ENCODE measurements at regions not wholly inside any gene's neighbourhood (a gene's known extent, or its start where the extent isn't known, plus 50 kb on each side); places are given as distances from the start of the nearest gene placed in this dataset.

DNA sequence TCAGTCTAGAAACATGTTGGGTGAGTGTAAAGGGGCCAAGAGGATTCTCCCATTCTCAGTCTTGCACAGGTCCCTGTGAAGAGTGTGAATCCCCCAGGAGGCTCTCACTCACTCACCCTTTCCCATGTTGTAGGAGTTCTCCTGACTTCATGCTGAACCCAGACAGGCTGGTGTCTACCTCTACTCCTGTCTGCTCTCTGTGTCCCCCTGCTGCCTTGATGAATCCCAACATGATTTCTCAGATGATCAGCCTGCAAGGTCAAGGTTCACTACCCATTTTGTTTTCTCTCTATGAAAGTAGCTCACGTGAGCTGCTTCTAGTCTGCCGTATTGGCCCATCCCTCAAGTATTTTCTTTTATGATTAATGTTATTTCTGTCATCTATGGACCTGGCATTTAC lies 500.6 kb downstream of the ETS1 start:
- Histone ChIP-seq H3K4me3 (ENCODE audit: low read depth, low read length) (no peak overlapping the region), H3K4me1 (ENCODE audit: control insufficient read depth, insufficient read depth, low read length) (no peaks in the 10 kb centered on the region), H3K27me3 (ENCODE audit: control insufficient read depth, insufficient read depth, low read length) (no peaks in the 10 kb centered on the region), H3K9me3 (ENCODE audit: control insufficient read depth, insufficient read depth, low read length) (no peaks in the 10 kb centered on the region), H3K9ac (ENCODE audit: low read depth, low read length) (no peak overlapping the region), H3K36me3 (ENCODE audit: control insufficient read depth, insufficient read depth, low read length) (no peaks in the 10 kb centered on the region)

DNA sequence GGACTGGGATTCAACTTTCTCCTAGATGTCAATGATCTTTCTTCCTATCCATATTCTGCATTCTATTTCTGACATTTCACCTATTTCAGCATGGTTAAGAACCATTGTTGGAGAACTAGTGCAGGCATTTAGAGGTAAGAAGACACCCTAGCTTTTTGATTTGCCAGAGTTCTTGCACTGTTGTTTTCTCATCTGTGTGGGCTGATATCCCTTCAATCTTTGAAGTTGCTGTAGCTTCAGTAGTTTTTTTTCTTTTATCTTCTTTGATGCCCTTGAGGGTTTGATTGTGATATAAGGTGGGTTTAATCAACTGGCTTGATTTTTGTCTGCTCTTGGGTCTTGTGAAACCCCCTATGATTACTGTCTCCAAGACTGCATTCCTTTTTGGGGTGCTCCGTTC lies 502.1 kb downstream of the ETS1 start:
- Histone ChIP-seq H3K4me1 (ENCODE audit: control insufficient read depth, insufficient read depth, low read length) (no peaks in the 10 kb centered on the region), H3K27me3 (ENCODE audit: control insufficient read depth, insufficient read depth, low read length) (no peaks in the 10 kb centered on the region), H3K36me3 (ENCODE audit: control insufficient read depth, insufficient read depth, low read length) (no peaks in the 10 kb centered on the region), H3K9ac (ENCODE audit: low read depth, low read length) (no peak overlapping the region), H3K9me3 (ENCODE audit: control insufficient read depth, insufficient read depth, low read length) (no peaks in the 10 kb centered on the region), H3K4me3 (ENCODE audit: low read depth, low read length) (no peak overlapping the region)

DNA sequence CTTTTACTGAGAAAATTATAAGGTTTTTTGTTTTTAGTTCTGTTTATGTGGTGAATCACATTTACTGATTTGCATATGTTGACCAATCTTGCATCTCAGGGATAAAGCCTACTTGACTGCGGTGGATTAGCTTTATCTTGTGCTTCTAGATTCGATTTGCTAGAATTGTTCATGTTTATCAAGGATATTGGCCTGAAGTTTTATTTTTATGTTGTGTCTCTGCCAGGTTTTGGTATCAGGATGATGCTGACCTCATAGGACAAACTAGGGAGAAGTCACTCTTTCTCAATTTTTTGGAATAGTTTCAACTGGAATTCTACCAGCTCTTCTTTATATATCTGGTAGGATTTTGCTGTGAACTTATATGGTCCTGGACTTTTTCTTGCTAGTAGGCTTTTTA lies 504.8 kb downstream of the ETS1 start:
- Histone ChIP-seq H3K4me3 (ENCODE audit: low read depth, low read length) (no peak overlapping the region), H3K9me3 (ENCODE audit: control insufficient read depth, insufficient read depth, low read length) (no peaks in the 10 kb centered on the region), H3K9ac (ENCODE audit: low read depth, low read length) (no peak overlapping the region), H3K36me3 (ENCODE audit: control insufficient read depth, insufficient read depth, low read length) (no peaks in the 10 kb centered on the region), H3K4me1 (ENCODE audit: control insufficient read depth, insufficient read depth, low read length) (no peaks in the 10 kb centered on the region), H3K27me3 (ENCODE audit: control insufficient read depth, insufficient read depth, low read length) (no peaks in the 10 kb centered on the region)

DNA sequence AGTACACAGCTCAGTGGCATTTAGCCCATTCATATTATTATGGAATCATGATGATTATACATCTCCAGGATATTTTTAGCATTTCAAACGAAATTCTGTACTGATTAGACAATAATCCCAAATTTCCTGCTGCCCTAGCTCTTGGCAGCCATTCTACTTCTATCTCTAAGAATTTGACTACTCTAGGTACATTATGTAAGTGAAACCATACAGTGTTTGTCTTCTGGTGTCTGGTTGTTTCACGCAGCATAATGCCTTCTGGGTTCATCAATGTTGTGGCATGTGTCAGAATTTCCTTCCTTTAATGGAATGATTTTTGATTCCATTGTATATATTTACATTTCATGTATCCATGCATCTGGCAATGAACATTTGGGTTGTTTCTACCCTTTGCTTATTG lies 517.7 kb downstream of the ETS1 start:
- no peaks in the 10 kb centered on the region for H3K9me3 ChIP-seq (ENCODE audit: control insufficient read depth, insufficient read depth, low read length)
- no peaks in the 10 kb centered on the region for H3K36me3 ChIP-seq (ENCODE audit: control insufficient read depth, insufficient read depth, low read length)
- H3K4me3 ChIP-seq (ENCODE audit: low read depth, low read length) = no peak overlapping the region
- H3K9ac ChIP-seq (ENCODE audit: low read depth, low read length) = no peak overlapping the region
- H3K4me1 ChIP-seq (ENCODE audit: control insufficient read depth, insufficient read depth, low read length) = no peaks in the 10 kb centered on the region
- H3K27me3 ChIP-seq (ENCODE audit: control insufficient read depth, insufficient read depth, low read length) = no peaks in the 10 kb centered on the region

DNA sequence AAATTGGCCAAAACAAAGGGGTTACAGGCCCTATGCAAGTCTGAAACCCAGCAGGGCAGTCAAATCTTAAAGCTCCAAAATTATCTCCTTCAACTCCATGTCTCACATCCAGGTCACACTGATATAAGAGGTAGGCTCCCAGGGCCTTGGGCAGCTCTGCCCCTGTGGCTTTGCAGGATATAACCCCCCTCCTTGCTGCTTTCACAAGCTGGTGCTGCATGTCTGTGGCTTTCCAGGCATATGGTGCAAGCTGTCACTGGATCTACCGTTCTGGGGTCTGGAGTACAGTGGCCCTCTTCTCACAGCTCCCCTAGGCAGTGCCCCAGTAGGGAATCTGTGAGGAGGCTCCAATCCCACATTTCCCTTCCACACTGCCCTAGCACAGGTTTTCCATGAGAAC lies 519.6 kb downstream of the ETS1 start:
- Histone ChIP-seq H3K36me3 (ENCODE audit: control insufficient read depth, insufficient read depth, low read length) (no peaks in the 10 kb centered on the region), H3K9ac (ENCODE audit: low read depth, low read length) (no peak overlapping the region), H3K27me3 (ENCODE audit: control insufficient read depth, insufficient read depth, low read length) (no peaks in the 10 kb centered on the region), H3K4me3 (ENCODE audit: low read depth, low read length) (no peak overlapping the region), H3K4me1 (ENCODE audit: control insufficient read depth, insufficient read depth, low read length) (no peaks in the 10 kb centered on the region), H3K9me3 (ENCODE audit: control insufficient read depth, insufficient read depth, low read length) (no peaks in the 10 kb centered on the region)

DNA sequence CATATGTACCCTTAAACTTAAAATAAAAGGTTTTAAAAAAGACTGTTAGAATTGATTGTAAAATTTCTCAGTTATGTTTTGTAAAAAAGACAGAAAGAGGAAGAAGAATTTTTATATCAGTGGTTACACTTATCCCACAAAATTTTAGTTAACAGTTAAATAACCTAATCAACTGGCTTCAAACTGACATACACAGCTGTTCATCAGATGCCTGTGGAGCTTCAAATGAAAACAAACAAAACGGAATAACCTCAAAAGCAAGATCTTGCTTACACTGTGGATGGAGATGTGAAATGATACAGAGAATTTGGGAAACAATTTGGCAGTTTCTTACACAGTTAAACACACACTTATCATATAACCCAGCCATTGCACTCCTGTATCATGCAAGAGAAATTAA lies 521.0 kb downstream of the ETS1 start:
- no peaks in the 10 kb centered on the region for H3K27me3 ChIP-seq (ENCODE audit: control insufficient read depth, insufficient read depth, low read length)
- H3K9ac ChIP-seq (ENCODE audit: low read depth, low read length) = no peak overlapping the region
- H3K4me1 ChIP-seq (ENCODE audit: control insufficient read depth, insufficient read depth, low read length) = peaks cover 2% of the 10 kb centered on the region
- no peak overlapping the region for H3K4me3 ChIP-seq (ENCODE audit: low read depth, low read length)
- no peaks in the 10 kb centered on the region for H3K36me3 ChIP-seq (ENCODE audit: control insufficient read depth, insufficient read depth, low read length)
- H3K9me3 ChIP-seq (ENCODE audit: control insufficient read depth, insufficient read depth, low read length) = no peaks in the 10 kb centered on the region

DNA sequence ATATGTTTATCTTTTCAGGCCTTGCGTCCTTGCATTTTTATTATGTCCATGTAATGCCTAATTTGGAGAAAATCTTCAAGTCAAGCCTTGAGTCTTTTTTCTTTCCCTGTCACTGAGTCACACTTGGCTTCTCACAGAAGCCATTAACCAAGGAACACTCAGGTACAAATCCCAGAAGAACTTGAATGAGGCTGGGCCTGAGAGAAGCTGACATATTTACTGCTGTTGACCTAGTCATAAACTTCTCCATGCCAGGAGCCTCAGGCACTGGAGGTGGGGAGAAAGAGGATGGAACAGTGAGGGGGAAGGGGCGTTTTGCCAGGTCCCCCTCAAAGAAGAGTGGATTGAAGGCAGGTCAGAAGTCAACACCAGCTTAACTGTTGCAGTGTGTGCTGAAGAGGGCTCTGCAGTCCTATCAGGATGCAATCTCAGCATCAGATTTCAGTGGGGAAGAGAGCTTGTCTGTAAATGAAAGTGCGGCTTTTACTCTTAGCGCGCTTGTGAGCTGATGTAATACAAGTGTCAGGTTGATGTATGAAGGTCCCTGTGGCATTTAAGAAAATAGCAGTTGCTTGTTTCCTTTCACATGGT lies 526.0 kb downstream of the ETS1 start:
- no peak overlapping the region for H3K4me3 ChIP-seq (ENCODE audit: low read depth, low read length)
- H3K9ac ChIP-seq (ENCODE audit: low read depth, low read length) = no peak overlapping the region
- H3K36me3 ChIP-seq (ENCODE audit: control insufficient read depth, insufficient read depth, low read length) = no peaks in the 10 kb centered on the region
- H3K9me3 ChIP-seq (ENCODE audit: control insufficient read depth, insufficient read depth, low read length) = no peaks in the 10 kb centered on the region
- H3K27me3 ChIP-seq (ENCODE audit: control insufficient read depth, insufficient read depth, low read length) = no peaks in the 10 kb centered on the region
- H3K4me1 ChIP-seq (ENCODE audit: control insufficient read depth, insufficient read depth, low read length) = peaks cover 2% of the 10 kb centered on the region

DNA sequence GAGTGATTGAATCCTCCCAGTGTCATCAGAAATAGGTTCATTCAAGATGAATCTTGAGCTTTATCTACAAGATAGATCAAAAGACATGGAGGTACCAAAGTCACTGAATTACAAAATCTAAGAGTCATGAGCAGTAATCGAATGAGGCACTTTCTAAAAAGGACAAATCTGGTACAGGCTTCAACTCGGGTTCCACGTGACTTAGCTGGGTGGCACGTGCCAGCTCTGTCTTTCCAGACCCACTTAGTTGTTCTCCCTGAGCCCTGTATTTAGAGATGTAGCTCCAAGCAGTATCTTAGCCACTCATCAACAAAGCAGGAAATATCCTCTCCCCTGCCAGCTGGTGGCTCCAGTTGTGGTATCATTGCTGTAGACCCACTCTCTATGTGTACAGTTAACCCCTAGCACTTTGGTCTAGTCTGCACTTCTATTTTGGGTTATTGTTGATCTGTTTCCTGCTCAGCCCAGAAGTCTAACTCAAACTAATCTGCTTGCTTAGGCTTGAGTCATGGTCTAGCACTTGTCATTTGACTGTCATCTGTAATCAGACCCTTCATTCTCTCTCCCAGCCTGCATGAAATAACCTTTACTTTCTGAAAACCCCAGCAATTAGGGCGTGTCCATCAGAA lies 528.7 kb downstream of the ETS1 start:
- Histone ChIP-seq H3K4me3 (ENCODE audit: low read depth, low read length) (no peak overlapping the region), H3K4me1 (ENCODE audit: control insufficient read depth, insufficient read depth, low read length) (peaks cover 2% of the 10 kb centered on the region), H3K9ac (ENCODE audit: low read depth, low read length) (no peak overlapping the region), H3K36me3 (ENCODE audit: control insufficient read depth, insufficient read depth, low read length) (no peaks in the 10 kb centered on the region), H3K27me3 (ENCODE audit: control insufficient read depth, insufficient read depth, low read length) (no peaks in the 10 kb centered on the region), H3K9me3 (ENCODE audit: control insufficient read depth, insufficient read depth, low read length) (no peaks in the 10 kb centered on the region)

DNA sequence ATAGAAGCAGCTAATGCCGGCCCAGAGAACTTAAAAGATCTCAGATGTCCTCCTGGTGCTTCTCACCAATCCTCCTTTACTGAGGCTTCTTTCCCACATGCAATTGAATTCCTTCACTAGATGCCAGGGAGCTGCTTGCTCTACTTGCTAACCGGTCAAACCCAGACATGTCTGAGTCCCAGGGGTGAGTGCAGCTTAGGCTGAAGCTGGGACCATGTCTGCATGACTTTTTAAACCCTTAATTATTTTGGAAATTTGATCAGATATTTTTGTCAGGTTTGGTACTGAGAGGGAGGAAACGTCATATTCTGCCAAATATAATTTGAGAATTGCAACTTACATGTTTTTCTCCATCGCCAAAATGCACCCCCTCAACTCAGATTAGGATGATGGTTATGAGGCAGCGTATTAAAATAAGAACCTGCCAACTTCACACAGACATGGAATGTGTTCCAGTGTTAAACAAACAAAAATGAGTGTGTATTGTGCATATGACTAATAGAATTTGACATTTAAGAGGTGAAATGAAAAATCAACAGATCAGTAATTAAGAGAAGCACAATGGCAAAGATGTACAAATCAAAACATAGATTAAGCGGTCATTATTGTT lies 529.5 kb downstream of the ETS1 start:
- no peaks in the 10 kb centered on the region for H3K27me3 ChIP-seq (ENCODE audit: control insufficient read depth, insufficient read depth, low read length)
- no peaks in the 10 kb centered on the region for H3K9me3 ChIP-seq (ENCODE audit: control insufficient read depth, insufficient read depth, low read length)
- H3K9ac ChIP-seq (ENCODE audit: low read depth, low read length) = no peak overlapping the region
- H3K36me3 ChIP-seq (ENCODE audit: control insufficient read depth, insufficient read depth, low read length) = no peaks in the 10 kb centered on the region
- peaks cover 2% of the 10 kb centered on the region for H3K4me1 ChIP-seq (ENCODE audit: control insufficient read depth, insufficient read depth, low read length)
- H3K4me3 ChIP-seq (ENCODE audit: low read depth, low read length) = no peak overlapping the region

DNA sequence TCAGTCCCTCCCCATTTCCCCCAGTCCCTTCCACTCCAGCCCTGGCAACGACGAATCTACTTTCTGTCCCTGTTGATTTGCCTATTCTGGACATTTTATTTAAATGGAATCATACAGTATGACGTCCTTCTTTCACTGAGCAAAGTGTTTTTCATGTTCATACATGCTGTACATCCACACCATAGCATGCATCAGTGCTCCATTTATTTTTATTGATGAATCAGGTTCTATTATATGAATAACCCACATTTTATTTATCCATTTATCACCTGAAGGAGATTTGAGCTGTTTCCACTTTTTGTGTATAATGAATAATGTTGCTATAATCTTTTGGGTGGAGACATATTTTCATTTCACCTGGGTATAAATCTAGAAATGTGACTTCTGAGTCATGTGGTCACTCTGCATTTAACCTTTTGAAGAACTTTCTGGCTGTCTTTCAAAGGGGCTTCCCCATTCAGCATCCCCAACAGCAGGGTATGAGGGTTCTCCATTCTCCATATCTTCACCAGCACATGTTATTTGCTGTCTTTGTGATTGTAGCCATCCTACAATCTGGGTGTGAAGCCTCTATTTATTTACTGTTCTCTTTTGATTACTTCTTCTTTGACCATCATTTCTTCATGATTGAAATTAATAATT lies 531.7 kb downstream of the ETS1 start:
- Histone ChIP-seq H3K27me3 (ENCODE audit: control insufficient read depth, insufficient read depth, low read length) (no peaks in the 10 kb centered on the region), H3K4me1 (ENCODE audit: control insufficient read depth, insufficient read depth, low read length) (no peaks in the 10 kb centered on the region), H3K4me3 (ENCODE audit: low read depth, low read length) (no peak overlapping the region), H3K9me3 (ENCODE audit: control insufficient read depth, insufficient read depth, low read length) (no peaks in the 10 kb centered on the region), H3K9ac (ENCODE audit: low read depth, low read length) (no peak overlapping the region), H3K36me3 (ENCODE audit: control insufficient read depth, insufficient read depth, low read length) (no peaks in the 10 kb centered on the region)

DNA sequence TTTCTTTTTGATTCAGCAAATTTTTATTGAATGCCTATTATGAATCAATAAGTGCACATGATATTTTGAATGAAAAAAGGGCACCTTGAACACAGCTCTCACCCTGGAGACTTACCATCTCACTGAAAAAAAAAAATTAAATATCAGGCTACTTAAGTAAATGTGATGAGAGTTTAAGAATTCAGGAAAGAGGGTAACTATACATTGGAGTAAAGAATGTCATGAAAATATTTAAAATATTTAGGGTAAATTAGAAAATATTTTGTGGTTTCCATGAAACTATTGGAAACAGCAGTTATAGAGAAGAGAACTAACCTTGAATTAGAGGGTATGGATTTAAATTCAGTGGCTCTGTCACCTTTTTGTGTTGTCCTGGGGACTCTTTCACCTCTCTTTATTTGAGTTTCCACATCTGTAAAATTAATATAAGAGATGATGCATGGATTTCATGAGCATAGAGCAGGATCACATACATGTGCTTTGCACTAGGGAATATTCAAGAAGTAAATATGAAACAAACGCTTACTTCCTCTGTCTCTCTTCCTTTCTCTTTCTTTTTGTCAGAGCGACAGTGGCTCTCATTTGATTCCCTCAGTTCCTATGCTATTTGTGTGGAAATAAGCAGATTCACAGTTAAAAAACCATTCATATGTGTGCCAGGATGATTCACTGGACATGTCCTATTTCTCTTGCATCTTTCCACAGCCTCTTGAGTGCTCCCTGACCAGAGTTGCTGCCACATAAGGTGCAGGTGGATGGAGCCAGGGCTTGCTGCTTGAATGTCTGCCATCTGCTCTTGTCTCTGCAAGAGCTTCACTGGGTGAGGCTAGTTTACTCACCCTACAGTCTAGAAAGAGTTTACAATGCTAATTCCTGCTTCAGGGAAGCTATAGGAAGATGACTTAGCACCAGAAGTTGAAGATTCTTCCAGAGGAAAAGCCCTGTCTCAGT lies 533.1 kb downstream of the ETS1 start:
- Histone ChIP-seq H3K4me1 (ENCODE audit: control insufficient read depth, insufficient read depth, low read length) (no peaks in the 10 kb centered on the region), H3K36me3 (ENCODE audit: control insufficient read depth, insufficient read depth, low read length) (no peaks in the 10 kb centered on the region), H3K4me3 (ENCODE audit: low read depth, low read length) (no peak overlapping the region), H3K27me3 (ENCODE audit: control insufficient read depth, insufficient read depth, low read length) (no peaks in the 10 kb centered on the region), H3K9ac (ENCODE audit: low read depth, low read length) (no peak overlapping the region), H3K9me3 (ENCODE audit: control insufficient read depth, insufficient read depth, low read length) (no peaks in the 10 kb centered on the region)

Measured in iPS-15b (cell line).